GM19238 (cell line): ENCODE measurements at regions not wholly inside any gene's neighbourhood (a gene's known extent, or its start where the extent isn't known, plus 50 kb on each side); places are given as distances from the start of the nearest gene placed in this dataset.
"Not testable (repeated sequence)": the region's sequence is repeated elsewhere in the genome, so short reads cannot be mapped to it uniquely, and the experiment has no call there.

Source experiments
- DNase-seq: peaks from one replicate; pipeline ENCODE4 v3.0.0; 2011; ENCODE audit warnings: low spot score; ENCODE audit not compliant: insufficient read length

DNA sequence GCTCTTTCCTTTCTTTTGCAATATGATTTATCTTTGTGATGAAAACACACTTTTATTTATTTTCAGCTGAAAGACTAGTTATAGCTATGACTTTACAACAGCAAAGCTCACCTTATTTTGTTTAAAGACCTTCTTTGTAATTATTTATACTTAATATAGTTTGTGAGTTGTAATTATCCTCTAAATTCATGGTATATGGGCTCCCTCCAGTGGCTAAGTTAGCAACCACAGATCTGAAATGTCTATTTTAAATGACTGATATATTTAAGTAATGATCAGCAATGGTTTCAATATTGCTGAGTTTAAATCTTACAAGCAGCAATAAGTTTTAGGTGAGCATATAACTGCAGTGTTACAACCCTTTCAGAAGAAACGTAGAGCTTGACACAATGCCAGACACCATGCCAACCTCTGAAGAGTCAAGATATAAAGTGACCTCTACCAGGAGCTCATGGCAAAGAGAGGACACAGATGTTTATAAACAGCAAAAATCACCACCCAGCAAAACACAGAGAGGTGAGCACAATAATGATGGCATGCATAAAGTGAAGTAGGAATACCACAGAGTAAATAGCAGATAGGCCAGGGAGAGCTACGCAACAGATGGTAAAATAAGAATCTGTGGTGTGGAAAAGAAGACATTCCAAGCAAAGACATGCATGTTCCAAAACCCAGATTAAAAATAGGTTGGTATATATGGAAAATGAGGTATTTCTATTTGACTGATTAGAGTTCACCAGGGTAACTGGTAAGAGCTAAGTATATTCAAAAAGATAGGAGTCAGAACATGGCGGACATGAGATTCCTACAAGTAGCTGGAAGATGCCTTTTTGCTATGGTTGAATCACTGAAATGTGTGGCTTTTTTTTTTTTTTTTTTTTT is 143.7 kb upstream of the ZNF385D start:
- DNase-seq: no peak

DNA sequence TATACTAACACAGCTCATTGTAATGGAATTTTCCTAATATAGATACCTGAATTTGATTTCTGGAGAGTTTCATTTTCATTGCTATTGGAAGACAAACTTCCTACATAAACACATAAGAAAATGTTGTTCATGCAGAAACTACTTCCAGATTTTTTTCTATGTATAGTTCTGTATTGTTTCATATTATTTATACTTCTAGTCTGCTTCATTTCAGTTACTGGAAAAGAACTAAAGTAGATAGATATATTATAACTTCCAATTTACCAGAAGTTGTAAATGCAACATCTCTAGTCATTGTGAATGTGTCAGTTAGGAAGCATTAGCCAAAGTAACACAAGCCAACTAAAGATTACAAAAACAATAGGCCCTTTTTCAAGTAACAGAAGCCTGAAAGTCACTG is 147.3 kb upstream of the ZNF385D start:
- DNase-seq: no peak

DNA sequence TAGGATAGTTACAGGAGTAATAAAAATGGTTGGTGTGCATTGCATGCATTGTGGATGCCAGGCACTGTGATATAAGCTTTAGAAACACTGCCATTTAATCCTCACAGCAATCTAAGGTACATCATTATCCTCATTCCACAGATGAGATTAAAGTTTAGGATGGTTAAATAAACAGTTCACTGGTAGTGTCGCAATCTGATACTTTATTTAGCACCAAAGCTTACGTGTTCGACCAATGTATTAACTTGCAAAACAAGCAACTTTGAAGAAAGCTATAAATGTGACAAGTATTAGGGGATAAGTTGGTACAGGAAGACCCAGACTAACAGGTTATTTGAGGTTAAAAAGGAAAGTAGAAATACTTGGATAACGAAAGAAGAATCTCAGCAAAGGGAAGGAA is 150.5 kb upstream of the ZNF385D start:
- no peak for DNase-seq

DNA sequence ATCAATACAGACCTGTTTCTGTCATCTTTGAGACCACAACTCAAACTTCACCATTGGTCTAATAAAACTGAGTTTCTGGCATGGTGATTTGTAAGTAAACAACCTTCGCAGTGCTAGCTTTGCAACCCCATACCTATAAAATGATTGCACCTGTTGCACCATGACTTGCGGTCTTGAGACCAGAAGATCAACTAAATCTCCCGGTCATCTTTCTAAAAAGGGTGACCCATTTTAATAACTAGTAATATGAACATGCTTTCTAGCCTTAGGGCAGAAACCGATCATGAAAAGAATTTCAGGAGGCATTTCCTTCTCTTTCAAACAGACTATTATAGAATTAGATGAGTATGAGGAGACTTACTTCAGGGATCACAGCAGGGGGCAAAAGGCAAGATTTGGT is 151.9 kb upstream of the ZNF385D start:
- no peak for DNase-seq

DNA sequence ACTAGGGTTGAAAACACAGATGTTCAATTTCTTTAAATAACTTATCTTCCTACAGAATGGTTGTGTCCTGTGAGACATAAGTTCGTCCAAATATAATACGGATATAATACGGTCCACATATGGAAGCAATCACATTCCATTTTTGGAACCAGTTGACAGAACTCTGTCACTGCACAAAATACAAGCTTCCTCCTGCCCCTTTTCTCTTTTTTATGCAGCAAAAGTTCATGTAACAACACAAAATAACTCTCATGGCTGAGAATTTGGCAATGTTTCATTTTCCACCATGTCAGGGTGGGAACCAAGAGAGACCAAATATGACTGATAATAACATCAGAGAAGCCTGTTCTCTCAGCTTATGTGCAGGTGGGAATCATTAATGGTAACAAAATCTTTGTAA is 158.1 kb upstream of the ZNF385D start:
- no peak for DNase-seq

DNA sequence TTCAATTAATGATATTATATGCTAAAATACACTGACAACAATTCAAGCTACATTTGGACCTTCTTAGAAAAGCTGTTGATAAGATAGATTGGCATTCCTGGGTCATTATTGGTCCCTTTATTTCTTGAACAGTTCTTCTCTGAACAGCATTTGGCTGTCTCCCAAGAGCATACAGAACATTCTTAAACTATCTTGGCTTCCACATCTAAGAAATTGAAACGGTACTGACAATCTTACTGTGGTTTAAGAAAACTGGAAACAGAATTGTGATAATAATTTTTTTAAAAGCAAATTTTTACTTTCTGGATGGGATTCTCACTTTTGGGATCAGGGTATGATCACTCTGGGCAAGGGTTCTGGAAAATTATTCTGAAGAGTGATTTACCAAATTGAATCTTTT is 161.7 kb upstream of the ZNF385D start:
- DNase-seq: no peak

DNA sequence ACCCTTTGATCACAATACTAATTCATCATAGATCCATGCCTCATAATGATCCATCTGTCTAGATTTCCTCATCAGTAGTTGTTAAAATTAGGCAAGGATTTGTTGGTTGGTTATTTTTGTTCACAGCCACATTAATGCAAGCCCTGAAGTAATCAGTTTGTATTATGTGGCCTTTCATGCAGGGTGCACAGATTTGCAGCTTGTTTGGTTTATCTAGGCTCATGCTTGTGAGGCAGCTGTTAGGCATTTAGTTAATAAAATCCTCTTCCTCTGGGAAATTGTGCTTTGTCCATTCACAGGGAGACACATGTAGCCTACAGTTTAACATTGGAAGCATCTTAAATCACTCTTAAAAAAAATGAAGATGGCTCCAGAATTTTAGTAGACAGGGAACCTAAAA is 162.8 kb upstream of the ZNF385D start:
- no peak for DNase-seq

DNA sequence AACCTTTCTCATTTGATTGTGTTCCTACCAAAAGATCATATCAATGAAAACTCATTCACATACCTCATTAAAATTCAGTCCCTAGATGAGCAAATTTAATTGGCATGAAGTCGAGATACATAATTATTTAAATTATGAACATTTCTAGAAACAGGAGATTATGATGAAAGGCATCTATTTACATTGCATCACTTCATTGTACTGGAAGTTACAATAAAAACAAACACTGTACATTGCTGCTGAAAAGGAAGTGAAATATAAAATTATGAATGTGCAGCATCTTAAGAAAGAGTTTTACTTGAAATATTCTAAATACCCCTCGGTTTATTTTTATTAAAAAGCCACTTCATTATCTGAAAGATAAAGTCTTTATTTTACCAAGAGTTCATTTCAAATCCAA is 163.4 kb upstream of the ZNF385D start:
- DNase-seq: no peak

DNA sequence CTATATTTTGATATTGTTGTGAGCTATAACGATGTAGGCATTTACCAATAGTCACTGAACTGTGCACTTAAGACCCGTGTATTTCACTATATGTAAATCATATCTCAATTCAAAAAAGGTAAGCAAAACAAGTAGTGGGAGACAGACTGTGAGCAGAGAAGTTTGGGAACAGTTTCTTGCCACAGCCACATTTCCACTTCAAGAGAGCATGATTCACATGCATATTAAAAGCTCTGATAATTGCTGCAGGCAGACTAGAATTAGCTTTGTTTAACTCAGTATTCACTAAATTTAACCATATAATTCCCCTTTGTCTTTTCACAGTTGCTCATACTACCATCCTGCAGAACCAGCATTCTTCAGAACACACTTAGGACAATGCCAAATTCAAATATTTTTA is 168.4 kb upstream of the ZNF385D start:
- no peak for DNase-seq

DNA sequence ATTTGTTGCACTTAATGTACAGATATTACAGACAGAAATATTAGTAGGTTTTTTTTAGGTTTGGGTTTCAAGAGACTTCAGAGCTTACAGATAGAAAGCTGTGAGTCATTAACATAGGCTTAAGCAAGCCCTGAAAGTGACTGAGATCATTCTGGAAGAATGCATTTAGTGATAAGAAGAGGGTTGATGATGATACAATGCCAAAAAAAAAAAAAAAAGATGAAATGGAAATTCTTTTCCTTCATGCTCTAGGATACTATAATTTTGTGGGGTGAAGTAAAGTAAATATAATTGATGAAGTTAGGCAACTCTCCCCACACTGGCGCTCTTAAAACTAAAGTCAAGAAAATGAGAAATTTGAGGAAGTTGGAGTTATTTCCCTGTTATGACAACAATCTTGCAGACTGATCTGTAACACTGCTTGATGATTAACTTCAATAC is 169.4 kb upstream of the ZNF385D start:
- no peak for DNase-seq

DNA sequence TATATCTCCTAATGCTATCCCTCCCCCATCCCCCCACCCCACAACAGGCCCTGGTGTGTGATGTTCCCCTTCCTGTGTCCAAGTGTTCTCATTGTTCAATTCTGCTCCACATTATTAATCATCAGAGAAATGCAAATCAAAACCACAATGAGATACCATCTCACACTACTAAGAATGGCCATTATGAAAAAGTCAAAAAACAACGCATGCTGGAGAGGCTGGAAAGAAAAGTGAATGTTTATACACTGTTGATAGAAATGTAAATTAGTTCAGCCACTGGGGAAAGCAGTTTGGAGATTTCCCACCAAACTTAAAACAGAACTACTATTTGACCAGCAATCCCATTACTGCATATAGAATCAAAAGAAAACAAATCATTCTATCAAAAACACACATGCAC is 172.1 kb upstream of the ZNF385D start:
- DNase-seq: not testable (repeated sequence)

DNA sequence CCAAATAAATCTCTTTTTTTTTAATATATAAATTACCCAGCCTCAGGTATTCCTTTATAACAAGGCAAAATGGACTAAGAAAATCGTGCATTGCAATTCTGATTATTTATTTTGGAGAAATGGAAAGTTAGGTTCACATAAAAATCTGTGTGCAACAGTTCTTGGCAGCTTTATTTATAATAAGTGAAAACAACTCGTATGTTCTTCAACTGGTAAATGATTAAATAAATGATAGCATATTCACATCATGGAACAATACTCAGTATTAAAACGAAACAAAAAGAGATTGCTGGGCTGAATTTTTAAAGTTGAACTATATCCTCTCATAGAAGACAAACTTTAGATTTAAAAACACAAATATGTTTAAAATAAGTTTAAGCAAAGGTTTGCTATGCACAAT is 176.3 kb upstream of the ZNF385D start:
- no peak for DNase-seq

DNA sequence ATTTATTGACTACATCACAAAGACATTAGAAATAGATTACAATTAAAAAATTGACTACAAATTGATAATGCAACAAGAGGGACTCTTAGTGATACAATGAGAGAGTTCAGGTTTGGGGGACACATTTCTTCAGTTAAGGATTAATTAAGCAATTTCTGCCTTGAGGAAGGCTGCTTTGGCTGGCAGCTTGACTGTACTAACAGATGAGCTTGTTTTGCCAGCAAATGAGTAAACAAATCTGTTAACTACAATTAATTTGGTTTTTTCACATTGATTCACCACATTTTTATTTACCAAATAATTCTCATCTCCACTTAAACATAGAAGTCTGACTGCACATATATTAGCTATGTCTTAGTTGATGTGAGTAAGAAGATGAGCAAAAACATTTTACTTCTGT is 183.6 kb upstream of the ZNF385D start:
- DNase-seq: no peak

DNA sequence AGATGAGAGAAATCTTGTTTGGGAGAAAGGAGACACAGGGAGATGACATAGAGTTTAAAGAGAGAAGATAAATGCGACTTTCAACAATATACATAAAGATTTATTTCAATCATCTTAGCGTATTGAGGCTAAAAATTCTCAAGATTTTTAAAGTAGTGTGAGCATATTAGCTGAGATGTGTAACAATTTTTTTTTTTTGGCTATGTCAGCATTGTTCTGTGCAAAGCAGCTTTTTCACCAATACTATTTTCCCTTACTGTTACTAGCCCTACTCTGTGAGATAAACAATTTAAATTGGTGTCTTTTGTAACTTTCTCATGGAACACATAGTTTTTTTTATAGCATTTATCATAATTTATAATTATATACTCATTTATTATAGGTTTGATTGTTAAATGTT is 185.2 kb upstream of the ZNF385D start:
- DNase-seq: no peak

DNA sequence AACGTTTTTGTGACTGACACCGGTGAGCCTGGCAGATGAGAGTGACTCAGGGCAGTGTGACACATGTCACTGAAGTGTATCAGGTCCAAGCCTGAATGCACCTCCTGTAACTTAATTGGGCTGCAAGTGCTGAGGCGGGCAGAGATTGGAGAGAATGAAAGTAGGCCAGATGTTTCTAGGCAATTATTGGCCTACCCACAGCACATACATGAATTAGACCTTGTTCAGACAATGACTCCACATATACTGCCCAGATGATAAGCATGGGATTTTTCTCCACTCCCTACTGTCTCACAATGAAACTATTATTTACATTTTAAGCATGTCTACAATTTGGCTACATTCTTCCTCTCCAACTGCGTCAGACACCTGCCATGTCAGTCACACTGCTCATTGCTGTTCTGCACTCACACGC is 187.3 kb upstream of the ZNF385D start:
- DNase-seq: no peak

DNA sequence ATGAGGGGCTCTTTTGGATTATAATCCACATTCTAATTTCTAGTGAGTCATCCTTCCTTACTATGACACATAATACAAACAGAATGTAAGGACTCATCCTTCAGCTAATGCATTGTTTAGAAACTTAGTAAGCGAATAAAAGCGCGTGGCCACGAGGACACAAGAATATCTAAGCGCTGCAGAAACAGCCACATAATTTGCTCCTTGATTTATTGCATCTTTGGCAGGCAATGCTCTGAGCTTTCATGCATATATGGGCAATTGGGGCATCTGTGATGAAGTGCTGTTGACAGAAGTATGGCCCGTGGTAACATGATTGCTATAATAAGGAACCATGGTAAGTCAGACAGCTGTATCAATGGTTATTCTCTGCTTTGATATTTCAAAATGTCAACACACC is 191.3 kb upstream of the ZNF385D start:
- no peak for DNase-seq

DNA sequence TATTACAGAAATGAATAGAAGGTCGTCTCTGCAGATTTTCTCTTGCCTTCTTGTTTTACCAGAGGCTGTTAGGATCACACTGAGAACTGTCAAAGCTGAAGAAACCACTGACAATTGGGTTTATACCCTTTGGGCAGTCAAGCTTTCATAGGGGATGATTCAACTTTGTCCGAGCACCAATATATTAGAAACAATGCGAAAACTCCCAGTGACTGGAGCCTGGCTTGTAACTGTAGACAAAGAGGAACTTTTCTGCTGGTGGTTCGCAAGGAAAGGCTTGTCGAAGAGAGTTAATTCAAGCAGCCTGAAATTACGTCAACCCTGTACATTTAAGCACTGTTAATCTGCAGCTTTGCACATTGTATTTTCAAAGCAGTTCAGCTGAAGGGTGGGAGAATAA is 193.2 kb upstream of the ZNF385D start:
- no peak for DNase-seq

DNA sequence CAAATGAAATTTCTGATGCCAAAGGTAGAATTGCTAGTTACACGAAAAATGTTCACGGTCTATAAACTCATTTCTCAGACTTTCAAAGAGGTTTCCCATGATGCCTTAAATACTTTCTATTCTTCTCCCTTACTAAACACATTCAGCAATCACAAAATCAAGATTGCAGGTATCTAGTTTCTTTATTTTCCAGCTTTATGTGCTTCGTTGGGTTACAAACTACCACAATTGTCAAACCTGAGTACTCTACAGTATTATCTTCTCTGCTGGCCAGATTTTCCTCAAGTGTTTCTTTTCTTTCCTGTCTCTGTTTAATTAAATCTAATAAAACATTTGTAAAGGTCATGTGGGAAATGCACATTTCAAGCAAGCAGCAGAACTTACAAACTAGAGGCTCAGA is 201.8 kb upstream of the ZNF385D start:
- DNase-seq: no peak

DNA sequence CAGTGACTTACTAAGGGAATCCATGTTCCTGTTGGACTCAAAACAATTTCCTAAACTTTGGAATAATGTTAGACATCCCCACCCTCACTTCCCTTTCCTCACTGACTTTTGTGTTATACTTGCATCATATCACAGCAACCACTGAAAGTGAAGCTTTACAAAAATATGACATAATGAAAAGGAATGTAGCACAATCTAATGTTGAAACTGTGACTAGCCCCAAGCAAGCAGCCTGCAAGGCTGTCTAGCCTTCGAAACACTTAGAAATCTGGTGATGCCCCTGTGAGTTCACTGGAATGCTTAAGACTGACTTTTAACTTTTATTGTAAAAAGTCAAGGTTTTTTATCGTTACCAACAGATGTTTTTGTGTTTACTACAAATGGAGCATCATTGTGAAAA is 203.7 kb upstream of the ZNF385D start:
- no peak for DNase-seq

DNA sequence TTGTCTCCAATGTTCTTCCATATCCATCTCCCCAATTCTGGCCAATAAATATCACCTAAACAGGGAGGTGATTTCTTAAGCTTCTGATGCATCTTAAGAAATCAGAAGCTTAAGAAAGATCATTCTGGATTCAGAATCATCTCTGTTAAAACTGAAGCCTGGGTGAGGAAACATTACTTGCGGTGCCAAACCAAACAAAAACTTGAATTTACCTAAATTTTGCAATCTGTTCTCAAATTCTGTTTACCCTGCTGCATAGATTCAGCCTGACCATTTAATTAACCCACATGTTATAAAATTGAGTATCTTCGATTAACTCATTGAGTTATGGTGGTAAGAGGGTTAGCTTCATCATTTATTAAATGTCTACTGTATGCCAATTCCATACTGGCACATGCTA is 204.4 kb upstream of the ZNF385D start:
- no peak for DNase-seq

DNA sequence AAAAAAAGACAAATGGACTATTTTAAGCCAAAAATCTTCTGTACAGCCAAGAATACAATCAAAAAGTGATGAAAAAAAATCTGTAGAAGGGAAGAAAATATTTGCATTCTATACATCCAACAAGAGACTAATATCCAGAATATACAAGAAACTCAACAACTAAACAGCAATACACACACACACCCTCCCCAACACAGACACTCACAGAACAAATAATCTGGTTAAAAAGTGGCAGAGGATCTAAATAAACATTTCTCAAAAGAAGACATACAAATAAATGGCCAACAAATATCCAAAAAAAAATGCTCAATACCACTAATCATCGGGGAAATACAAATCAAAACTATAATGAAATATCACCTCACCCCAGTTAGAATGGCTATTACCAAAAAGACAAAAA is 209.0 kb upstream of the ZNF385D start:
- no peak for DNase-seq

DNA sequence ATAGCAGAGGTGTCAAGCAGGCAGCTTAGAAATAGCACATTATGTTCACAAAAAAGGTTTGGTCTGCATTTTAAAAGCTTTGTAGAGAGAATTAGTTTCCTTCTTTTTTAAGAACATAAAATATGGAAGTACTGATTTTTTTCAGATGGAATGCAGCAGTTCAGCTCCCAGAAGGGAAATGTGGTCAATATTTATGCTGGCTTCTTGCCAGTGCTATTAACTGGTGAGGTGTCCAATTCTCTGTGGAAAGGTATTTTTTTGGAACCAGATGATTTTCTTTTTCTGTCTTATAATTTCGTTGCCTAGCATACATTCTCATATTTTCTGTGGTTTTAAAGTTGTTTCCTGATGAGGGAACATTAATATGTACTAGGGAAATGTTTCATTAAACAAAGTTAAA is 211.4 kb upstream of the ZNF385D start:
- no peak for DNase-seq

DNA sequence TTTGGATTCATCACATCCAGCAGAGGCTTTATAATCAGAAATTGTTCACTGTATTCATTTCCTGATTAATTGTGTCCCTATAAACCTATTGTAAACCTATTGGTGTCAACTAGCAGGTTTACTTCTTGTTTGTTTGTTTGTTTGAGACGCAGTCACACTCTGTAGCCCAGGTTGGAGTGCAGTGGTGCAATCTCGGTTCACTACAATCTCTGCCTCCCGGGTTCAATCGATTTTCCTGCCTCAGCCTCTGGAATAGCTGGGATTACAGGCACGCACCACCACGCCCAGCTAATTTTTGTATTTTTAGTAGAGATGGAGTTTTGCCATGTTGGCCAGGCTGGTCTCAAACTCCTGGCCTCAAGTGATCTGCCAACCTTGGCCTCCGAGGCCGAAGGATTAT is 215.4 kb upstream of the ZNF385D start:
- not testable (repeated sequence) for DNase-seq

DNA sequence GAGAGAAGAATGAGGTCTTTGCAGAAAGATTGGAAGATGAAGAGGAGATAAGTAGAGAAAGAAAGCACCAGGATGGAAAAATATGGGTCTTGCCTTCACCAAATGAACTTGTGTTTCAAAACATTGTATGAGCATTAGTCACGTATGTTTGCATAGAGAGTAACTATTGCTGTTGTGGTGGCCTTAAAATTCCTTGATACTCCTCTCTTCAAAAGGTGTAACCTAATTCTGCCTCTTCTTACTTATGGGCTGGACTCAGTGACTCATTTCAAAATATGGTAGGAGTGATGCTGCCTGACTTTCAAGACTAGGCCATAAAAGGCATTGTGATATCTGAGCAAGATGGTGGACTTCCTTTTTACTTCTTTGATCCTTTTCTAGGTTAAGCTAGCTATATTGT is 228.7 kb upstream of the ZNF385D start:
- no peak for DNase-seq
